Activated T-helper 1 cell treated with anti-CD3 and anti-CD28 coated beads, Interleukin-2, amount 50 U/mL, for 16 hours (primary cell): ENCODE measurements at regions not wholly inside any gene's neighbourhood (a gene's known extent, or its start where the extent isn't known, plus 50 kb on each side); places are given as distances from the start of the nearest gene placed in this dataset.
"Not testable (repeated sequence)": the region's sequence is repeated elsewhere in the genome, so short reads cannot be mapped to it uniquely, and the experiment has no call there.

Experiments
- DNase-seq, 2 donors: peaks; one replicate each; pipeline ENCODE4 v3.0.0-alpha.2; 2020; ENCODE audit warnings: low read depth in 1 of 2, low spot score in 1 of 2

DNA sequence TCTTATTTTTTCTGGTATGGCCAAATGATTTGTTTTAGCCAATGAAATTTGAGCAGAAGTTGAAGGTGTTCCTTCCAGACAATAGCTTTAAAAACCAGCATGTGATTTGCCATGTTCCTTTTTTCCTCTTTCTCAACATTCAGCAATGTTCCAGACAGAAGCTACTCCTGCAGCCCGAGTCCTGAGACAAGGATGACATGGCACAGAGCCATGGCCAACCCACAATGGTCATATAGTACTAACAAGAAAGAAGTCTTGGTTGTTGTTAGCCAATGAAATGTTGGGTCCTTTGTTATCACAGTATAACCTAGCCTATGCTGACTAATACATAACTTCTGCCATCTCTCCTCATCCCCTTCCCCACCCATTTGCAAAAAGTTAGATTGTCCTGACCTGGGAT lies 211.1 kb upstream of the STT3B start:
- no peak for DNase-seq

DNA sequence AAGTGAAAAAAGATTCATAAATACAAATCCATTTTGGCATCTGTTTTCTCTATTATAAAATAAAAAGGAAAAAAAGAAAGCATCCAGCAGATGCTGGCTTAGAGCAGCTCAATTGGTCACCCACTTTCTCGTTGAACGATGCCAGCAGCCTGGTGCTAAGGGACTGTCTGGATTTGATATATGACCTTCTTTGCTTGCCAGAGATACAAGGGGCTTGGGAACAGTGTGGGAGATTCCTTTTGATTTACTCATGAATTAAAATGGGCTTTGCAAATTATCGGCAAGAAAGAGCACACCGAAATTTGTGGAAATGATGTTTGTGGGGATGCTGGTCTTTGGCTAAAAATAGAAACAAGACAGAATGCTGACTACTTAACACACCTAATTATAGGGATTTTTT lies 210.3 kb upstream of the STT3B start:
- no peak for DNase-seq

DNA sequence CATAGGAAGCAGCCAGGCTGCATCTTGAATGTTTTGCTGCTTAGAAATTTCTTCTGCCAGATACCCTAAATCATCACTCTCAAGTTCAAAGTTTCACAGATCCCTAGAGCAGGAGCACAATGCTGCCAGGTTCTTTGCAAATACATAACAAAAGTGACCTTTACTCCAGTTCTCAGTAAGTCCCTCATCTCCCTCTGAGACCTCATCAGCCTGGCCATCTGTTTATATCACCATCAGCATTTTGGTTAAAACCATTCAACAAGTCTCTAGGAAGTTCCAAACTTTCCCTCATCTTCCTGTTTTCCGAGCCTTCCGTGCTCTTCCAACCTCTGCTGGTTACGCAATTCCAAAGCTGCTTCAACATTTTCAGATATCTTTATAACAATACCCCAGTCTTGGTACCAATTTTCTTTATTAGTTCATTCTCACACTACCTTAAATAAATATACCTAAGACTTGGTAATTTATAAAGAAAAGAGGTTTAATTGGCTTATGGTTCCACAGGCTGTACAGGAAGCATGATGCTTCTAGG lies 204.8 kb upstream of the STT3B start:
- not testable (repeated sequence) for DNase-seq

DNA sequence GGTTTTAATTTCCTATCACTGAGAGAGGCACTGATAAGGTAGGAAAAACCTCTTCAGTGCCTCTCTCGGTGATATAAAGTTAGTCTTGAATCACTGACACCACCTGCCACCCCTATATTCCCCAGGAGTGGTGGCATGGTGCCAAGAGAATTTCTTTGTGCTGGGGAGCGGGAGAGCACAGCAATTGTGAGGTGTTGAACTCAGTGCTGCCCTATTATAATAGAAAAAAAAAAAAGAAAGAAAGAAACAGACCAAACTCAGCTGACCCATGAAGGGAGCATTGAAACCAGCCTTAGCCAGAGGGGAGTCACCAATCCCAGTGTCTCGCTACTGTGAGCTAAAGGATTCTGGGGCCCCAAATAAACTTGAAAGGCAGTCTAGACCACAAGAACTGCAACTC lies 201.4 kb upstream of the STT3B start:
- no peak for DNase-seq

DNA sequence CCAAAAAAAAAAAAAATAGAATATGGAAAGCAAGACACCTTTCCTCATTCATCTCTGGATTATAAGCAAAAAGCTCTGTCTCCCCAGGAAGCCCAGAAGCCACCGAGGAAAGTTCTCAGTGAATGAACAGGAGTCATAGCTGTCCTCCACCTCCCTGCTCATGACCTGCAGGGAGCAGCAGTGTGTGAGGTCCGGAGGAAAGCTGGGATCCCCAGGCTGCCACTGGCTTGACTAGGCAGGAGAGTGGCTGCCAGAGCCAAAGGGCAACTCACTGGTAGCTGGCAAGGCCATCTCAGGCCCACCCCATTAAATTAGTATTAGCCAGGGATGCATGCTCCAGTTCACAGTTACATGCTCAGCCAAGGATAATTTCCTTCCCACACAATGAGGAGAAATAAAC lies 191.6 kb upstream of the STT3B start:
- DNase-seq: no peak

DNA sequence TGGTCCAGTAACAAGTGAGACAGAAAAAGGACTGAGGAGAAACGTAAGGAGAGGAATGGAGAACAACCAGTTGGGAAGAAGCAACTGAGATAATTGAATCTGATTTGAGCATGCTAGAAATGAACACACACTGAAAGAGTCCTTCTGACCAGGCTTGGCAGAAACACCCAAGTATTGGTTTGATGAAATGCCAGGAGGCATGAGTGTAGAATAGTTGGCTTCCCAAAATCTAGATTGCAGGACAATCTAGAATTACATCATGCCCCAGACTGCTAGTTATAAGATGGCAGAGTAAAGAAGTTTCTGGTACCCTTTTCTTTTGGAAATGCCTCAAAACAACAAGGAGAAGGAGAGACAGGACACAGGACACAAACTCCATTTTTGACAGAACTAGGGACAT lies 189.7 kb upstream of the STT3B start:
- DNase-seq: no peak

DNA sequence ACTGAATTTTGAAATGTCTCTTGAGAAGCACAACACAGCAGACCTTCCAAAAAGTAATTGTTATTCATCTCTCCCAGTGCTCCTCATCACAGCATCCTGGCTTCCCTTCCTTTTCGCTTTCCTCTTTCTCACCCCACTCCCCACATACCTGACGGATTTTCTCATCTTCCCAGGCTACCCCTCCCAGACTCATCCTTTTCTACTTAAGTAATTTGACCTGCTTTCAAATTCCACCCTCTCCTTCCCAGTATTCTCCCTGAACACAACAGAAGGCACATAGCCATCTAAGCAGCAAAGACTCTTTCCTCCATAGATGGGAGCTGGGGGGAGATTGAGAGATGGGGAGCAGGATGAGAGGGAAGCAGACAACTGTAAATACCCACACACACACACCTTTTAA lies 187.1 kb upstream of the STT3B start:
- DNase-seq: no peak

DNA sequence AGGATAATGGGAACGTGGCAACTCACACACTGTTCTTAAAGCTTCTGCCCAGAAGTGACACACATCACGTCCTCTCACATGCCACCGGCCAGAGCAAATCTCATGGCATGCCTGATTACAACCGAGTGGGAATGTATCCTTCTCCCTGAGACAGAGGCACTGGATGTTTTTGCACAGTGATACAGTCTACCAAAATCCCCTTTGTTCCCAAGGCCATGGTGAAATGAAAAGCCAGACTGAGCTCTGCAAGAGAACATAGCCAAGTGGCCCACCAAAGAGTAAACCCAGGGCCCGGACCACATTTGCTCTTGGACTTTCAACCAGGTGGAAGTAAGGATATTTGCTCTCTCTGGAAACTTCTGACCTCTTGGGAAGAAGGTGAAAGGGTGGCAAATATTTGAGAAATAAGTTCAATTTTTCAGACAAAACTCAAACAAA lies 186.2 kb upstream of the STT3B start:
- no peak for DNase-seq

DNA sequence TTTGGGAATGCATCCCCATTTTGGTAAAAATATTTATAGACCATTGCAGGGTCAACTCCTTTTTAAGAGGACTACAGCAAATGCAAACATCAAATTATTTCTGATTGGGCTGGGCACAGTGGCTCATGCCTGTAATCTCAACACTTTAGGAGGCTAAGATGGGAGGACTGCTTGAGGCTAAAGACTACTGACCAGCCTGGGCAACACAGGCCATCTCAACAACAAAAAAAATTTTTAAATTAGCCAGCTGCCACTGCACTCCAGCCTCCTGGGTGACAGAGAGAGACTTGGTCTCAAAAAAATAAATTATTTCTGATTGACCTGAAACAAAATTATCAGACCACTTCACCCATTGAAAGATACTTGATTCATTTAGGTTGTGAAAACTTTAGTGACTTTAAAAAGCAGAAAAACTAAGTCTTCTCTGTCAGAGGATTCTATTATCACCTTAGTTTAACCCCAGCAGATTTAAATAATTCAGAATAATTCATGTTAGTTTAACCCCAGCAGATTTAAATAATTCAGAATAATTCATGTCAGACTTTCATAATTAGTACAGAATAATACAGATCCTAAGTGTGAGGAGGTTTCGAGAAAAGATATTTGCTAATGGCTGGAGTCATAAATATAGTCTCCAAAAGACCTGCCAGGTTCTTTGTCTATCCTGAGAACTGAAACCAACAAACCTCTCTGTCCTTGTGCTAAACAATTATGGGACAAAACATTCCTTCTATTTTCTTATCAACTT lies 183.6 kb upstream of the STT3B start:
- DNase-seq: no peak

DNA sequence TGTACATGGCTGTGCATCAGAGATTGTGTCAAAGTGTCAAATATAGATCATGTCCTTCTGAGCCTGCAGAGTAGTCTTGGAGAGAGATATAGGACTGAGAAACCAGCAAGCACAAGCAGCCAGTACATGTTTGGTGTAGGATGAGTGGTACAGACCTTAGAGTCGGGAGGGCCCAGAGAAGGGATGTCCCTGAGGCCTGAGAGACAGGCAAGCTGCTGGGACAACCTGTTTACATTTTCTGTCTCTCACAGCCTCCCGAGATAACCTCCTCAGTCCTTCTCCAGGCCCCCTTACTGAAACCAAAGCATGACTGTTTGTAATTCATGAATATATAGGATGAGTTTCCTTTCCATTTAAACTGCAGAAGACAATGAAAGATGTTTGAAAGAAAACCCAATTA lies 182.4 kb upstream of the STT3B start:
- no peak for DNase-seq

DNA sequence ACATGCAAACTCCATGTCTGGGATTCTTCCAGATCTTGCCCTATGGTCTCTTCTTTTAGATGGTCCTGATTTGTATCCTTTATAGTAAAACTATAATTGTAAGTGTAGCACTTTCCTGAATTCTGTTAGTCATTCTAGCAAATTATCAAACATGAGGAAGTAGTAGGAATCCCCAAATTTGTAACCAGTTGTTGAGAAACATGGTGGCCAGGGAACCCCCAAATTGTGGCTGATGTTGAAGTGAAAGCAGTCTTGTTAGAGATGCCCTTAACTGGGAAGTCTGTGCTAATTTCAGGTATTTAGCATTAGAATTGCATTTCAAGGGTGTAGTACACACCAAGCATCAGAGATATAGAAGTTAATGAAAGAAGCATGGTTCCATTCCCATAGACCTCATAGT lies 180.4 kb upstream of the STT3B start:
- no peak for DNase-seq

DNA sequence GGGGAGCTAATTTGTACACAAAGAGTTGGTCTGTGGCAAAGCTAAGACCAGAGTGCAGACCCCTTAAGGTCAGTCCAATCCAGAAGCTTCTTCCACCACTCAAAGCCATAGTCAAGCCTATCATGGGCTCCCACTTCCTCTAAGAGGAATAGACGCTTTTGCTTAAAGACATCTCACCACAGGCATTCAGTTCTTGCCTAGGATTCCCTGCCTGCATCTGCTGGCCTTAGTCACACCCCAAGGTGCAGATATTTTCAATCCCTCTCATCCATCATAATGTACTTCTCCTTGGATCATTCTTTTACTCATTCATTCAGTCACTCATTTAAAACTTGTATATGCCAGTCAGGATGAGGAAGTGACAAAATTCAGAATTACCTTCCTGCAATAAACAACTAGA lies 179.6 kb upstream of the STT3B start:
- DNase-seq: no peak

DNA sequence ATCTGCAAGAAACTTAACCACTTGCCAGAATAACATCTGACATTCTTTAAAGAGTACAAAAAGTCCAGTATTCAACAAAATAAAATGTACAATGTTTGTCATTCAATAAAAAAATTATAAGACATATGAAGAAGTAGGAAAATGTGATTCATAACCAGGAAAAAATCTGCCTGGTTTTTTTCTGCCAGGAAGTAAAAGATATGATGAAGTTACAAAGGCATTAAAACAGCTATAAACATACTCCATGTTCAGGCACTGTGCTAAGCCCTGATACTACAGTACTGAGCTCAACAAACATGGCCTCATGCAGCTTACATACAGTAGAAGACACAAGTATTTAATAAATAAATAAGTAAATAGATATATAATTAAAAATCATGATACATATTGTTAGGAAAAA lies 178.4 kb upstream of the STT3B start:
- no peak for DNase-seq

DNA sequence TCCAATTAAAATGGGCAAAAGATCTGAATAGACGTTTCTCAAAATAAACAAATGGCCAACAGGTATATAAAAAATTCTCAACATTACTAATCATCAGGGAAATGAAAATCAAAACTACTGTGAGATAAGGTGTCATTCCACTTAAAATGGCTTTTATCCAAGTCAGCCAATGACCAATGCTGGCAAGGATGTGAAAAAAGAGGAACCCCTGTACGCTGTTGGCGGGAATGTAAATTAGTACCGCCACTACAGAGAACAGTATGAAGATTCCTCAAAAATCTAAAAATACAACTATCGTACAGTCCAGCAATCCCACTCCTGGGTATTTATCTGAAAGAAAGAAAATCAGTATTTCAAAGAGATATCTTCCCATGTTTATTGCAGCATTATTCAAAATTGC lies 176.9 kb upstream of the STT3B start:
- DNase-seq: no peak

DNA sequence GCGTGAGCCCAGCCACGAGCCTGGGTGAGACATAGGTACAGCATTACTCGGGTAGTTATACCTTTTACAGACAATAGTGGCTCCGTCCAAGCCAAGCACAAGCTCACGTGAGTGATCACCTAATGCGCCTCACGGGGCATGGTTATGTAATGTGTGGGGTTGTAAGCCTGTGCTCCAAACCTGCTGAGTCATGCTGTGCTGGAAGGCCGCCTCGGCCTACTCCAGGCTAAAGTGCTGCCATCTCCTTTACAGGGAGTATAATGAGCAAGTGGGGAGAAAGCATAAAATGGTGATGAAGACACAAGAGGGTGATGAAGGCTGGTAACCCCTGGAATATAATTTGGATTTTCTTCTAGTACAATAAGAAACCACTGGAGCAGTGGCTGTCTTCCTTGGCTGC lies 175.8 kb upstream of the STT3B start:
- no peak for DNase-seq

DNA sequence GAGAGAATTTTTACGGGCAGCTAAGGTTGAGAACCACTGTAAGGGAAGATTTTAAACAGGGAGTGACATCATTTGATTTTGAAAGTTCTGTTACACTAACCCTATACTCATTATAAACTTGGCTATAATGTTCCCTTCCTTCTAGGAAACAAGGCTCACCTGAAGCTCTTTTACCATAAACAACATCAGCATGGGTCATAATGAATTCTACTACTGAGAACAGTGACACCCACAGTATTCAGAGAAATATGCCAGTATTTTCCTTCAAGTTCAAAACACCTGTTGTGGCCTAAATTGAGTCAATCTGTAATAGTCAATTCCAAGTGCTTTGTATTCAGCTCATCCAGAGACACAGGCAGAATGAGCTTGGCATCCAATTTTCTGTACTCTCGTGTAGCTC lies 175.3 kb upstream of the STT3B start:
- DNase-seq: no peak

DNA sequence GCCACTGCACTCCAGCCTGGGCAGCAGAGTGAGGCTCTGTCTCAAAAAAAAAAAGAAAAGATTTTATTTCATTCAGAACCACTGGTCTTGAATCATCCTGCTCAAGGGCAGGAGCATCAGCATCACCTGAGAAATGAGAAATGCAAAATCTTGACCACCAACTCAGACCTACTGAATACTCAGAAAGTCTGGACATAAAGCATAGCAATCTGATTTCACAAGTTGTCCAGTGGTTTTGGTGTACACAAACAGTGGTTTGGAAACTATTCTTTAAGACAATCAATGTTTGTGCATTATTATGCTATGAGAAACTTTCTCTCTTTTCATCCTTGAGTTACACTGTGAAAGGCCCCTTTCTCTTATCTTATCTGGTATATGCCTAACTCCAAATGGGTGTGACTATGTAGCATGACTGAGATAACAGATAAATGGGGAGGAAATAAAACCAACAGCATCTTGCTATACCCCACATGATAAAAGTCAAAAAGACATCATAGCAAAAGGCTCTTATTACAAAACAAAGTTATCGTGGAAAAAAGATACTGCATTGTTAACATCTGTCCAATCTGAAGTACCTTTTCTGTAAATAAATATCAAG lies 174.2 kb upstream of the STT3B start:
- no peak for DNase-seq

DNA sequence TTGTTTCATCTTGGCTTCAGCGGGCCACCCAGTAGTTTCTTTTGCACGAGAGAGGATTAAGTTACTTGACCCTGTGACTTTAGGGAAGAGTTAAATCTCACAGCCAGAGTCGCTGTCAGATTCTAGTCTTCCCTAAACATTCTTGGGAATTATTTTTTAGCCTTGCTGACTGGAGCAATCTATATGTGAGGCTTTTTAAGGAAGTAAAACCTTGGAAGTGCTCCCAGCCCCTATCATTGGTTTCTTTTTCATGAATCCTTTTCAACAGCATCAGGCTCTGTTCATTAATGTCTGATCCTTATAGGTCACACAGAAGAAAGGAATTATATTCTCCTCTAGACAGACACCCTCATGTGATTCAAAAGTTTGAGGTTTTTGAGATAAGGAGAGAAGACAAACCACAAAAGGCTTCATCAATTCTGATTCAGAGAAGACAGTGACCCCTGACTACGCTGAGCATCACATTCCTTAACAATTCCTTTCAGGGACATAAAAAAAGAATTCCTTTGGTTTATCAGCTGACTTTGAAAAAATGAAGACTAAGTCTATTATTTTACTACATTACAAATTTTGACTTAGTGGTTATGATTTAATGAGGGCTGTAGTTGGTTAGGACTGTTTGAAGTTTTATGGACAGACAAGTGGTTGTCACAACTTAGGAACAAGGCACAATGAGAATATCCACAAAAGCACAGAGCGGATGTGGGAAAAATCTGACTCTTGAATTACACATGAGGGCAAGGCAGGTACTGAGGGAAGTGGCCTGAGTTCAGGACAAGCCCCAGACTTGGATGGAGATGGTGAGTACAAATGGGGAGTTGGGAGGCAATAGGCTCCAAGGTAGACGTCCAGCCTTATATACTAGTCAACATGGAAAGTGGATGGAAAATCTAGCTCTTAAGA lies 171.1 kb upstream of the STT3B start:
- no peak for DNase-seq

DNA sequence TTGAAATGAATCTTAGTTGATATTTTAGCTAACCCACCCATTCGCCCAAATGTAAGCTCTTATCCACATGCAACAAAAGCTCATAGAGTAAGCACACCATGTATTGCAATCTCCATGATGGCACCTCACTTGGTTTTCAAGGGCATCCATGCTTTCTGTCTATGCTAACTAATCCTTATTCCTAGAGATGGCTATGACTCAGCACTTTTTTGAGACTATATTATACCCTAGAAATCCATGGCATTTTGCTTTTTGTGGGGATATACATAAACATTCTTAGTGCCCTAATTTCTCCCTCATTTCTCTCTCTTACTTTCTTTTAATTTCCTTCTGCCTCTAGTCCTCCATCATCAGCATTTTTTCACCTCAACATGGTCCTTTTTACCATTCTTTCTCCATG lies 168.5 kb upstream of the STT3B start:
- no peak for DNase-seq

DNA sequence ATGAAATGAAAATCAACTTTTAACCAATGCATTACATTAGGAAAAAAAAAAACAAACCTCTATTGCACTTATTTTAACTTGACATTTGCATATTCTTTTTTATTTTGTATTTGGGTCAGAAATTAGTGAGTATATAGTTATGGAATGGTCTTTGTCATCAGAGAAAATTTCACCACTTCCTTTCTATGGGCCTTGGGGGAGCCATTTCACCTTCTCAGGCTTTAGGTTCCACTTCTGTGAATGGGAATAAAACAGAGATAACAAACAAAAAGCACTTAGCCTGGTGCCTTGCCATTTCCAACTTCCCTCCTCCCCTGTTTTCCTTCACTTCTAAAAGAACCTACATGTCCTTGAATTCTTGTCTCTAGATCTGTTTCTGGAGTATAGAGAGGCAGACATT lies 168.0 kb upstream of the STT3B start:
- DNase-seq: no peak

DNA sequence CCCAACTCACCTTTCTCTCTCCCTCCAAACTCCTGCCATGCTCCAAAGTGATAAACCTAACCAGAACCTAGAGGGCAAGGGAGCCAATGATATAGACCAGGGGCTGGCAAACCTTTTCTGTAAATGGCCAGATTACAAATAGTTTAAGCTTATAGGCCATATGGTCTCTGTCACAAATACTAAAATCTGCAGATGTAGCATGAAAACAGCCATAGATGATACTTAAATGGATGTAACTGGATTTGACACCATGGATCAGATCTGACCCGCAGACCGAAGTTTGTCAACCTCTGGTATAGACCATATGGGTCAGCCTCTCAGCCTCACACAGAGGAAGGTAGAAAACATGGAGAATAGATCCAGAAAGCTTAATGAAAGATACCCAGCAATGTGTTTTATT lies 165.2 kb upstream of the STT3B start:
- DNase-seq: no peak
